IPS-18a (cell line): ENCODE measurements at regions not wholly inside any gene's neighbourhood (a gene's known extent, or its start where the extent isn't known, plus 50 kb on each side); places are given as distances from the start of the nearest gene placed in this dataset.
"Not testable (repeated sequence)": the region's sequence is repeated elsewhere in the genome, so short reads cannot be mapped to it uniquely, and the experiment has no call there.

Source experiments
- H3K27ac ChIP-seq: one replicate; pipeline ENCODE4 v1.5.1; 2013; ENCODE audit warnings: low read length
- H3K27me3 ChIP-seq: one replicate; pipeline ENCODE4 v1.6.1; 2013; ENCODE audit warnings: mild to moderate bottlenecking, low read length; ENCODE audit not compliant: control insufficient read depth, insufficient read depth
- H3K36me3 ChIP-seq: one replicate; pipeline ENCODE4 v1.6.1; 2013; ENCODE audit warnings: low read depth, low read length; ENCODE audit not compliant: control insufficient read depth
- H3K4me1 ChIP-seq: one replicate; pipeline ENCODE4 v1.6.1; 2013; ENCODE audit warnings: low read depth, low read length; ENCODE audit not compliant: control insufficient read depth
- H3K4me3 ChIP-seq: one replicate; pipeline ENCODE4 v1.5.1; 2013; ENCODE audit warnings: low read length
- H3K9ac ChIP-seq: one replicate; pipeline ENCODE4 v1.6.1; 2013; ENCODE audit warnings: mild to moderate bottlenecking, low read length, moderate library complexity
- H3K9me3 ChIP-seq: one replicate; pipeline ENCODE4 v1.6.1; 2013; ENCODE audit warnings: low read depth, low read length; ENCODE audit not compliant: control insufficient read depth

- not testable (repeated sequence) for H3K9ac ChIP-seq, H3K36me3 ChIP-seq, H3K27me3 ChIP-seq, H3K4me1 ChIP-seq, H3K27ac ChIP-seq, H3K4me3 ChIP-seq, H3K9me3 ChIP-seq
Measured at GRCh38 chr7:73166152-73166551, 80.3 kb upstream of the SPDYE9 start.

GRCh38 chr7:73162680-73163079 lies 76.8 kb upstream of the SPDYE9 start:
- not testable (repeated sequence) for H3K4me1 ChIP-seq, H3K9ac ChIP-seq, H3K27ac ChIP-seq, H3K9me3 ChIP-seq, H3K27me3 ChIP-seq, H3K36me3 ChIP-seq, H3K4me3 ChIP-seq

DNA sequence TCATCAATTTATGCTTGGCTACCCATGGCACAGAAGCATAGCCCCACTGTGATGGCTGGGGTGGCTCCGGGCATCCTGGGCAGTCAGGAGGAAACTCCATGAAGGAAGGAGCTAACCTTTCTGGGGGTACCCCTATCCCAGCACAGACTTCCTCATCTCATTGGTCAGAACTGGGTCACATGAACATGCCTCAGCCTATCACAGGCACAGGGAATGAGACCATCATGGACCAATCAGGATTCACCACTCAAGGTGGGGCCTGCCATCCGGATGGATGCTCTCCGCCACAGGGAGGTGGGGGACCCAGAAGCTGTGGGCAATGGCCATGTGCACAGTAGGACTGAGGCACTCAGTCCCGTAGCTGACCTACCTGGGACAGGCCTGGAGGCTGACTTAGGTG lies 75.9 kb upstream of the SPDYE9 start:
- not testable (repeated sequence) for H3K4me1 ChIP-seq, H3K27me3 ChIP-seq, H3K4me3 ChIP-seq, H3K9ac ChIP-seq, H3K36me3 ChIP-seq, H3K9me3 ChIP-seq, H3K27ac ChIP-seq

GRCh38 chr7:73157169-73157661 lies 71.4 kb upstream of the SPDYE9 start:
- not testable (repeated sequence) for H3K36me3 ChIP-seq, H3K4me3 ChIP-seq, H3K9ac ChIP-seq, H3K4me1 ChIP-seq, H3K27ac ChIP-seq, H3K9me3 ChIP-seq, H3K27me3 ChIP-seq

- H3K36me3 ChIP-seq, H3K27ac ChIP-seq, H3K9me3 ChIP-seq, H3K27me3 ChIP-seq, H3K9ac ChIP-seq, H3K4me1 ChIP-seq, H3K4me3 ChIP-seq: not testable (repeated sequence)
Measured at GRCh38 chr7:73156510-73157168, 70.8 kb upstream of the SPDYE9 start.

GRCh38 chr7:73154586-73155038 lies 68.8 kb upstream of the SPDYE9 start:
- H3K9ac ChIP-seq, H3K27me3 ChIP-seq, H3K36me3 ChIP-seq, H3K27ac ChIP-seq, H3K4me1 ChIP-seq, H3K9me3 ChIP-seq: not testable (repeated sequence)
- H3K4me3 ChIP-seq: peak overlapping the region; percentile 27

DNA sequence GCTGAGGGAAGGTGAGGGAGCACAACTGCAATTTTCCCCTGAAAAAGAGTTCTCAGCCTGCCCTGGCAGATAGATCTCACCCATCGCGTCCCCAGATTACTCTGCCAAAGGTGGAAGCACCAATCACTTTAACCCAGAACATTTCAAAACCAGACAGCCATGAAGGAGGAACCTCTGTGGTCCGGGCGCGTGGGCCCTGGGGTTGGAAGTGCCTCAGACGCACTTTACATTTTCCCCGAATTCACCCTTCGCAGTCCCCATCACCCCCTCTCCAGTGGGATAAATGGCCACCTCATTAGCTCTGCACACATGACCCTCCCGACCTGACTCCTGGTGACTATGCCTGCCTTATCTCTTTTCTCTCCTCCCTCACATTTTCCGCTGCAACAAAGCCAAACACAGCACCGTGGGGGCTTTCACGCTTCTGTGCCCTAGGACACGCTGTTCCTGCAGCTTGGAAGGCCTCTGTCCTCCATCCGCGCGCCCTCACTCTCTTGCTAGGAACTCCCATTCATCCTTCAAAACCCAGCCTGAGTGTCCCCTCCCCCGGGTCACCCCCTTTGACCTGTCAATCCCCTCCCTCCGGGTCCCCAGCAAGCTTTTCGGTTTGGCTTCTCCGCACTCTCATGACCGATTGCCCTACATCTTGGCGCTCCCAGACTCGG lies 68.2 kb upstream of the SPDYE9 start:
- not testable (repeated sequence) for H3K36me3 ChIP-seq, H3K27me3 ChIP-seq, H3K27ac ChIP-seq, H3K9me3 ChIP-seq, H3K4me1 ChIP-seq, H3K9ac ChIP-seq
- H3K4me3 ChIP-seq: peak overlapping the region; percentile 27

DNA sequence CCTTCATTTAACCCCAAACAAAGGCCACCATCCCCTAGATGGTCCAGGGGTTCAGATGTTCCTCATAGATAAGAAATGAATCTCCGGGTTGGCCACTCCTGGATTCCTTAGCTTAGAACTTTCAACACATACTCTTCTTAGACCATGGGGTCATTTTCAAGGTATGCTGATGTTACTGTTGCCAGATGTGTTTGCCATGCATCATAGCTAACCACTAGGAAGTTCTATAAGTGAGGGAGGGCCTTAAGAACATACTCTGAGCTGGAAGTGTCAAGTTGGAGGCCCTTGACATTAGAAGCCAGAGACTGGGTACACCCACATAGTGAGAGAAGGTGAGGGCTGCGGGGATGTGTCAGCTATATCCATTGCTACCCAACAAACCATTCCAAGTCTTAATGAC lies 62.7 kb upstream of the SPDYE9 start:
- not testable (repeated sequence) for H3K9ac ChIP-seq, H3K4me3 ChIP-seq, H3K27me3 ChIP-seq, H3K4me1 ChIP-seq, H3K36me3 ChIP-seq, H3K27ac ChIP-seq, H3K9me3 ChIP-seq

GRCh38 chr7:73147681-73148080 lies 61.8 kb upstream of the SPDYE9 start:
- not testable (repeated sequence) for H3K27me3 ChIP-seq, H3K4me3 ChIP-seq, H3K9ac ChIP-seq, H3K36me3 ChIP-seq, H3K27ac ChIP-seq, H3K9me3 ChIP-seq, H3K4me1 ChIP-seq

- not testable (repeated sequence) for H3K9ac ChIP-seq, H3K27ac ChIP-seq, H3K36me3 ChIP-seq
Measured at GRCh38 chr7:73143993-73144392, 58.2 kb upstream of the SPDYE9 start.

DNA sequence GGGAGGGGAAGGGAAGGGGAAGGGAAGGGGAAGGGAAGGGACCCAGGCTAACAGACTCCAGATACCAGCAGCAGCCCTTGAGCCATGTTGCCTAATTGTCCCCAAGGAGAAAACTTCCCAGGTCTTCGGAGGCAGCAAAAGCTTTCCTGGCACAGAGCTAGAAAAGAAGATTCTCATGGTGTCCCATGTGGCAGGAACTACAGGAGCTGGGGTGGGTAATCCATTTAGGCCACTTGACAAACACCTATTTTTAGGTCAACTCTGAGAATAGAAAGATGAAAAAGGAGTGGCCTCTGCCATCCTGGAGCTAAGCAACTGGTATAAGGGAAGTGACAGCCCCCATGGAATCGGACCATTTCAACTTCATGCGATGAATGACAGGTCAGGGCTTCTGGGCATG lies 52.1 kb upstream of the SPDYE9 start:
- not testable (repeated sequence) for H3K4me3 ChIP-seq, H3K9ac ChIP-seq, H3K27me3 ChIP-seq, H3K36me3 ChIP-seq, H3K27ac ChIP-seq, H3K4me1 ChIP-seq, H3K9me3 ChIP-seq

More at GRCh38 chr7:73143993-73144392, 58.2 kb upstream of the SPDYE9 start:
- H3K4me3 ChIP-seq, H3K9me3 ChIP-seq, H3K4me1 ChIP-seq, H3K27me3 ChIP-seq: not testable (repeated sequence)
